ENCODE measurements at regions not wholly inside any gene's neighbourhood (a gene's known extent, or its start where the extent isn't known, plus 50 kb on each side); places are given as distances from the start of the nearest gene placed in this dataset.

DNA sequence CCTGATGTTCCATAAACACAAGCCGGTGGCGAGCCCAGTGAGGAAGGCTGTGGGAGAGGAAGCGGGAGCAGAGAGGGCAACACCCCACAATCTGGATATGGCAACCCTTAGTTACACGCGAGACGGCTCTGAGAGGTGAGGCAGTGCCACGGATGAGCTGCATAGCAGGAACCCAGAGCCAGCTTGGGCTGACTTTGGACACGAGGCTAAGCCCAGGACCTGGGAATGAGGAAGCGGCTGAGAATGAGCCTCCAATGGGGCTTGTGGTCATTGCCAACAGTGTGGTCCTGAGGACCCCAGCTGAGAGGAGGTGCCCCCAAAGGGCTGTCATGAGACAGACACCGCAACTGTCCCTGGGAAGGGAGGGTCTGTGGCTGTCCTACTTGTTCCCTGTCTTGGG lies 160.0 kb upstream of the SMIM23 start:
- TF ChIP-seq, protein P1, sequence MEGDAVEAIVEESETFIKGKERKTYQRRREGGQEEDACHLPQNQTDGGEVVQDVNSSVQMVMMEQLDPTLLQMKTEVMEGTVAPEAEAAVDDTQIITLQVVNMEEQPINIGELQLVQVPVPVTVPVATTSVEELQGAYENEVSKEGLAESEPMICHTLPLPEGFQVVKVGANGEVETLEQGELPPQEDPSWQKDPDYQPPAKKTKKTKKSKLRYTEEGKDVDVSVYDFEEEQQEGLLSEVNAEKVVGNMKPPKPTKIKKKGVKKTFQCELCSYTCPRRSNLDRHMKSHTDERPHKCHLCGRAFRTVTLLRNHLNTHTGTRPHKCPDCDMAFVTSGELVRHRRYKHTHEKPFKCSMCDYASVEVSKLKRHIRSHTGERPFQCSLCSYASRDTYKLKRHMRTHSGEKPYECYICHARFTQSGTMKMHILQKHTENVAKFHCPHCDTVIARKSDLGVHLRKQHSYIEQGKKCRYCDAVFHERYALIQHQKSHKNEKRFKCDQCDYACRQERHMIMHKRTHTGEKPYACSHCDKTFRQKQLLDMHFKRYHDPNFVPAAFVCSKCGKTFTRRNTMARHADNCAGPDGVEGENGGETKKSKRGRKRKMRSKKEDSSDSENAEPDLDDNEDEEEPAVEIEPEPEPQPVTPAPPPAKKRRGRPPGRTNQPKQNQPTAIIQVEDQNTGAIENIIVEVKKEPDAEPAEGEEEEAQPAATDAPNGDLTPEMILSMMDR (IDR thresholded peaks at IDR 0.05; ENCODE audit: low read length): no peak
- no peak for TF ChIP-seq EZH2 (IDR thresholded peaks at IDR 0.05; ENCODE audit: borderline replicate concordance, low read length)
